ENCODE measurements at regions not wholly inside any gene's neighbourhood (a gene's known extent, or its start where the extent isn't known, plus 50 kb on each side); places are given as distances from the start of the nearest gene placed in this dataset.

DNA sequence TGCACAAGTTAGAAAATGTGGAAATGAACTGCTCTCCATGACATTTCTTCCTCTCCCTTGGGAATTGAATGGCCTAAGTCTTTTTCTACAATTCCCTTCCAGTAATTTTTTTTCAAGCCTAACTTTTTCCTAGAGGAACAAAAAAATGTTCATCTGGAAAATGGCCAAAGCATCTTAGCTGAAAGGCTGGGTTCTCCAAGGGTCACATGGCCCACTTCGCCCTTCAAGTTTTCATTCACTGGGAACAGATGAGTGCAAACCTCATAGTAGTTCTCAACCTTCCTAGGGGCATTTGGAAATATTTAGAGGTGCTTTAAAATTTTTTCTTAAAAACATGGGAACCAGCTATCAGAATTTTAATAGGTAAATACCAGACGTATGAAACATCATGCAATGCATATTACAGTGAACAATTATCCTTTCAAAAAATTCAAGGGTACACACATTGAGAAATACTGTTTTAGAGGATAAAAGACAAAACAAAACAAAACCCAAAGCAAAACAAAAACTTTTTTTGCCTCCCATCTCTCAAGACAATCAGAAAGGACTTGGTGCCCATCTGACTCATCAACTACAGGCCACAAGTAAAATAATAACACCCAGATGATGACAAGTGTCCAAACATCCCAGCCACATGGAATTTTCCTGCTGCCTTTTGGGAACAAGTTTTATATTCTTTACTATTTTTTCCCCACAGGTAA is 208.8 kb downstream of the SLITRK6 start:
- TF ChIP-seq, protein P1, sequence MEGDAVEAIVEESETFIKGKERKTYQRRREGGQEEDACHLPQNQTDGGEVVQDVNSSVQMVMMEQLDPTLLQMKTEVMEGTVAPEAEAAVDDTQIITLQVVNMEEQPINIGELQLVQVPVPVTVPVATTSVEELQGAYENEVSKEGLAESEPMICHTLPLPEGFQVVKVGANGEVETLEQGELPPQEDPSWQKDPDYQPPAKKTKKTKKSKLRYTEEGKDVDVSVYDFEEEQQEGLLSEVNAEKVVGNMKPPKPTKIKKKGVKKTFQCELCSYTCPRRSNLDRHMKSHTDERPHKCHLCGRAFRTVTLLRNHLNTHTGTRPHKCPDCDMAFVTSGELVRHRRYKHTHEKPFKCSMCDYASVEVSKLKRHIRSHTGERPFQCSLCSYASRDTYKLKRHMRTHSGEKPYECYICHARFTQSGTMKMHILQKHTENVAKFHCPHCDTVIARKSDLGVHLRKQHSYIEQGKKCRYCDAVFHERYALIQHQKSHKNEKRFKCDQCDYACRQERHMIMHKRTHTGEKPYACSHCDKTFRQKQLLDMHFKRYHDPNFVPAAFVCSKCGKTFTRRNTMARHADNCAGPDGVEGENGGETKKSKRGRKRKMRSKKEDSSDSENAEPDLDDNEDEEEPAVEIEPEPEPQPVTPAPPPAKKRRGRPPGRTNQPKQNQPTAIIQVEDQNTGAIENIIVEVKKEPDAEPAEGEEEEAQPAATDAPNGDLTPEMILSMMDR (conservative IDR thresholded peaks at IDR 0.05; ENCODE audit: low read depth, low read length): no peak
- TF ChIP-seq EZH2 (IDR thresholded peaks at IDR 0.05; ENCODE audit: low read length, unreplicated experiment) (no peak), EZH2phosphoT487 (IDR thresholded peaks at IDR 0.05; ENCODE audit: borderline replicate concordance, low read length) (no peak)
